GM06990 (cell line): ENCODE measurements at regions not wholly inside any gene's neighbourhood (a gene's known extent, or its start where the extent isn't known, plus 50 kb on each side); places are given as distances from the start of the nearest gene placed in this dataset.

Experiments used
- DNase-seq: peaks from one replicate; pipeline ENCODE4 v3.0.0-alpha.2; 2011; ENCODE audit not compliant: insufficient read length; ENCODE audit errors: extremely low read depth
- H3K27me3 ChIP-seq: replicated peaks from 2 replicates; pipeline ENCODE4 v1.6.0; 2011; ENCODE audit warnings: low read length; ENCODE audit not compliant: control insufficient read depth, insufficient read depth
- H3K36me3 ChIP-seq: 2 replicates; pipeline ENCODE4 v1.5.1; 2011; ENCODE audit warnings: low read length; ENCODE audit not compliant: control insufficient read depth, insufficient read depth
- H3K4me3 ChIP-seq: replicated peaks from 2 replicates; pipeline ENCODE4 v1.5.1; 2011; ENCODE audit warnings: low read depth, mild to moderate bottlenecking, control low read depth, low read length
- CTCF ChIP-seq: IDR thresholded peaks from 2 replicates; pipeline ENCODE4 v1.5.1; 2011; ENCODE audit warnings: low read length, control low read depth, mild to moderate bottlenecking, inconsistent platforms; ENCODE audit not compliant: insufficient read depth, poor library complexity, severe bottlenecking

GRCh38 chr2:145644820-145645302 is 1124.9 kb upstream of the ZEB2 start:
- Histone ChIP-seq H3K4me3 (no peak overlapping the region), H3K27me3 (no peaks in the 10 kb centered on the region), H3K36me3 (no peaks in the 10 kb centered on the region)
- peak; percentile 48 for DNase-seq
- TF ChIP-seq CTCF = no peak

- Histone ChIP-seq H3K36me3 (no peaks in the 10 kb centered on the region), H3K27me3 (no peaks in the 10 kb centered on the region), H3K4me3 (no peak overlapping the region)
- peak; percentile 6 for DNase-seq
- no peak for TF ChIP-seq CTCF
These were observed 1118.8 kb upstream of the ZEB2 start for GRCh38 chr2:145638675-145639074.

GRCh38 chr2:145635706-145636427 is 1115.9 kb upstream of the ZEB2 start:
- no peak for TF ChIP-seq CTCF
- DNase-seq = no peak
- Histone ChIP-seq H3K4me3 (no peak overlapping the region), H3K27me3 (no peaks in the 10 kb centered on the region), H3K36me3 (no peaks in the 10 kb centered on the region)

GRCh38 chr2:145631561-145631960 is 1111.6 kb upstream of the ZEB2 start:
- Histone ChIP-seq H3K27me3 (no peaks in the 10 kb centered on the region), H3K36me3 (no peaks in the 10 kb centered on the region), H3K4me3 (no peak overlapping the region)
- TF ChIP-seq CTCF = no peak
- no peak for DNase-seq

- Histone ChIP-seq H3K27me3 (no peaks in the 10 kb centered on the region), H3K36me3 (no peaks in the 10 kb centered on the region), H3K4me3 (no peak overlapping the region)
- no peak for TF ChIP-seq CTCF
- no peak for DNase-seq
These were observed 1106.4 kb upstream of the ZEB2 start for GRCh38 chr2:145626301-145626700.
